ENCODE measurements at regions not wholly inside any gene's neighbourhood (a gene's known extent, or its start where the extent isn't known, plus 50 kb on each side); places are given as distances from the start of the nearest gene placed in this dataset.

DNA sequence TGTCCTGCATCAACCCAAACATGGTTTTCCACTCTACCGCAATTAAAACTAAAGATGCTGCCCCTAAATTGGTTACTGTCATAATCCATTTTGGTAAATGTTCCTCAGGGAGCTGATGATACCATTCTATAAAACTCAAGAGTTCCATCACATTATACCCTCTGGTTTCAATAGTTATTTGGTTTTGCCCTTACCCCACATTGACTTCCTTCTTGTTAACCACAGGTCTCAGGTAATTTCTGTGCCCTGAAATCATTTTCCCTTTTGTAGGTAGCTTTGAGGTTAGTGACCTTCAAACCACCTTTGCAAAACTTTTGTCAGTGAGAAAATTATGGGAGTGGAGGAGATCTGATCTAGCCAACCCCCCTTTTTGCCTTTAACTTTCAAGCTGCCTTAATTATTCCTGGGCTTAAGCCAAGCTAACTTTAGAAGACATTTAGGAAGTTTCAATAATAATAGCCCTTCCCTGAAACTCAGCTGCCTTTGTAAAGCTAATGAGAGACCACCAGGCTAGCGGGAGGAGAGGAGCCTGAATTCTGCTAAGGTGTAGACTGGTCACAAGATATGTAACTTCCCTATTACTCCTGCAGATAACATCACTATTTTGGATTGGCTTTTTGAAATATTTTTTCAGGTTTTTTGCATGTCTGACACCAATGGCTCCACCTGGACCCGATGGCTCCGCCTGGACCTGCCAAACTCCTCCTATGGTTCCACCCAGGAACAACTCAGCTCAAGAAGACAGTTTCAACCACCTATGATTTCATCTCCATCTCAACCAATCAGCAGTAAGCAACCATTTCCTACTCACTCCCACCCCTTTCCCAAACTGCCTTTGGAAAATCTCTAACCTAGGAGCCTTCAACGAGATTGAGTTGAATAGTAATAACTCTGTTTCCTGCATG, 224.9 kb downstream of the HS3ST3B1 start:
- DNase-seq: no peak

DNA sequence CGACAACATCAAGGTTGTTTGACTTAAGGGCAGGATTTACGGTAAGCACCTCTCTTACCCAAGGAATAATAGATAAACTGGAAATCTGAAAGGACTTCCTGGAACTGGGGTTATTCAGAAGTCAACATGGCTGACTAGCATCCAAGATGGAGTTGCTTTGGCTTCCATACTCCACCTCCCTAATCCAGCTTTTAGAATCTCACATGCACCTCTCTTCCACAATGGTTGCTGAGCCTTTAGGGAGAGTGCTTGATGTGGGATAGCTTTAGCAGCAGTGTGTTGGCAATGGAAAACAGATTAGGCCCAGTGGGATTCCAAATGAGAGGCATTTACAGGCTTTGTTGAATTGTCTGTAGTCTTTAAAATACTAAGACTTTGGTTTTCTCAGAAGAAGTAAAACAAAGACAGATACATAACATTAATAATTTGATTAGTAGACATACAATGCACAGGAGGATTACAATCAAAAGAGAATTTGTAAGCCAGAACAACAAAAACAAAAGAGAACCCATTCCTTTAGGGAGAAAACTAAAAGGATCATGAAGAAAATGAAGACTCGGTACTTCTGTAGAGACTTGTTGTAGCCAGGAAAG, 222.0 kb downstream of the HS3ST3B1 start:
- DNase-seq: no peak

DNA sequence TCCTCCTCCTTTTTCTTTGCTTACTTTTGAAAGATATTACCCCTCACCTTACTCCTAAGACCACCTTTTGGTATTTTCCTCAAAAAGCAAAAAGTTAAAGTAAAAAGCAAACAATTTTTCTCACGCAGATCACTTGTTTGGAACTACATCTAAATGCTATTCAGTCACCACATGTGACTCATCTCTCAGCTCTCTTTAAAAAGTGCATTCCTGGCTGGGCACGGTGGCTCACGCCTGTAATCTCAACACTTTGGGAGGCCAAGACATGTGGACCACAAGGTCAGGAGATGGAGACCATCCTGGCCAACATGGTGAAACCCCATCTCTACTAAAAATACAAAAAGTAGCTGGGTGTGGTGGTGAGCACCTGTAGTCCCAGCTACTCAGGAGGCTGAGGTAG, 218.0 kb downstream of the HS3ST3B1 start:
- DNase-seq: peak; percentile 67

DNA sequence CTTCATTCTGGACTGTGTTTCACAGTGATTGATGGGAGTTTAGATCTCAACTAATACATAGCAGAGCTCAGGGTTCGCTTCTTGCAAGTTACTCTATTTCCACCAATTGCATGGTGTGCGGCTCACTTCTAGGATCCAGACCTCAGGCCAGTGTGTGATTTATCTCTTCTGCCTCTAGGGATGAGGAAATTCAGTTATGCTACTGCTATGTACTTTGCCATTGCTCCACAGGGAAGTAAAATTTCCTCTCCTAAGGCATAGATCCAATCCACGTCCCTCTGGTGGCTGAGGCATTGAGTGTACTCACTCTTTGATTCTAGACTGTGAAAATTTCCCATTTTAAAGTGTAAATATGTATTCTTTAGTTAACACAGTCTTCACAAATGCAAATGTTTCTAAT, 214.1 kb downstream of the HS3ST3B1 start:
- DNase-seq: no peak

DNA sequence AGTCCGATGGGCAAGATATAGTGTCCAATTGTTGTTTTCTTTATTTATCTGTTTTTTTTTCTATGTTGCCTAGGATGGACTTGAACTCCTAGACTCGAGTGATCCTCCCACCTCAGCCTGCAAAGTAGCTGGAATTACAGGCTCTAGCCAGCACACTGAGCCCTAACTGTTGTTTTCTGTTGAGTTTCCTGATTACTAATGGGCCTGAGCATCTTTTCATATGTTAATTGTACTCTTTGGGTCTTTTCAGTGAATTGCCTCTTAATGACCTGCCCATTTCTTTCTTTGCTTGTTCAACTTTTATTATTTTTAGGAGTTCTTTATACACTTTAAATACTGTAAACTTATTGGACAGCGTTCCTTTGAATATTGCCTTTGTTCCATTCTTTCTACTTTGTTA, 213.0 kb downstream of the HS3ST3B1 start:
- no peak for DNase-seq

DNA sequence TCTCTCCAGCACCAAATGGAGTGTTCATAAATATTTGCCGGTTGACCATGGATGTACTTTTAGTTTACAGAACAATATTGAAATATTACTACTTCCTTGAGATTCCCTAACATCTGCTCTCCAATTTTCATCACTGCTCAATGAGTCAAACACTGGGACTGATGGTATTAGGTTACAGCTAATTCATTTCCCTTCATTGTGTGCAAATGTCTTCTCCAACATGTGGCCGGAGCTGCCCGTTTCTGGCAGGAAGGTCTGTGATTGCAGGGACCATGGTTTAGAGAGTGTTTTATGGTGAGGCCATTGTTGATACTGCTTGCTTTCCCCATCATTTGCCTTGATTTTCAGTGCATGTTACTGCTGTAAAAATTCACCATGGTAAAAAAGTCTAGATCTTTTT, 209.3 kb downstream of the HS3ST3B1 start:
- no peak for DNase-seq

DNA sequence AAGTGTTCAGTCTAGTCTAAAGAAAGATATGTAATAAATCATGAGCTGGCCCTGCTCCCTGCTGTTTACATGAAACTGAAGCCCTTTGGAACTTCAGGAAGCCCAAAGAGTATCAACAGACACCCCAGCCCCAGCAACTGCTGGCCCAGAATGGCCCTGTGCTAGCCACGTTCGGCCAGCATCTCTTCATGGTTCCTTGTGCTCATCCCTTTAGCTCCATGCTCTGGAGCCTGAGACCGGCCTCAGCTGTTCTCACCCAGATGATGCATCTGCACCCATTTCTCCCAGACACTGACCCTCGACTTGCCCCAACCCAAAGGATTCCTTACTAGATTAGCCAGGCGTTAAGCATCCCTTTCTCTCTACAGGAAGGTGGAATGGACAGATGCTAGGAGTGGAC, 207.3 kb downstream of the HS3ST3B1 start:
- no peak for DNase-seq

DNA sequence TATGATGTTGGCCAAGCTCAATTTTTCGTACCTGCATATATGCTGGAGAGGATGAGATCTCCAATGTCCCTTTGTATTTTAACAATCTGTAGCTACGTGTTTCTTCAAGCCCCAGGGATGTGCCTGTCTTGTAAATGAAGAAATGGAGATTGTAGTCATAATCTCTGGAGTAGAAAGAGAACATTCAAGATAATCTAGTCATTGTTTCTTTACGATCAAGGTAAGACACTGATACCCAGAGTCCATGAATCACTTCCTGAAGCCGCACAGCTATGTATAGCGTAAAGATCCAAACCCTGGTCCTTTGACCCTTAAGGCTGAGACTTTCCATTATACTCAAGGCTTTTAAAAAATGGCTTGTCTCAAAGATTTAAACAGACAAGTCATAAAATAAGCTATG, 205.5 kb downstream of the HS3ST3B1 start:
- no peak for DNase-seq

DNA sequence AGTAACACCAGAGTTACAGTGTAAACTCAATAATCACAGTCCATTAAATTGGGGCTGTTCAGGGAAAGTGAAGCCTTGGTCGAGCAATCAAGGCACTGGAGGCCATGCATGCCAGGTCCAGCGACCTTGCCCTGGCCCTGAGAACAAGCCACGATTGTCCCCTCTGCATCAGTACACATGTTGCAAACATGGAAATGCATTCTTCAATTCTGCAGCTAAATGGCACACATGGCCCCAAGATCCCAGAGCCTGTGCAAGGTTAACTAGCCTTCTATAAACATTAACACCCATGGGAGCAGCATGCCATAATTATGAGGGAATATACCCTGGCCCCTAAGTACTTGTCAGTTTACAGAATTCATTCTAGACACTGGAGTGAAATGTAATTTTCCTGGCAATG, 204.7 kb downstream of the HS3ST3B1 start:
- DNase-seq: no peak

DNA sequence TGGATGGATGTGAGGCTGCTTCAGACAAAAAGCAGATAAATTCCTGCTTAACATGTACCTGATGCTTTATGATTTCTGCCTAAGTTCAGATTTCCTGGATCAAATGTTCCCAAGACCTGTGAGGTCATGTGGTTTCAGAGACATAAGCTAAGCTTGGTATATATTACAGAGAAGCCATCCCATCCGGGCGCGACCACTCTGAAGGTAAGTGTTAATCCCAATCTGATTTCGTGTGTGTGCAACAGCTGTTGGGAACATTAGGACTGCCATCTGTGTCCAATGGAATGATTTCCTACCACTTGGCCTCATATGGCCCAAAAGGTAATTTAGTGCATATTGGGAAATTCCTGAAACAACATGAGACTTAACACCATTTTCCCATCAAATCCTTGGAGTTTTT, 199.1 kb downstream of the HS3ST3B1 start:
- no peak for DNase-seq

DNA sequence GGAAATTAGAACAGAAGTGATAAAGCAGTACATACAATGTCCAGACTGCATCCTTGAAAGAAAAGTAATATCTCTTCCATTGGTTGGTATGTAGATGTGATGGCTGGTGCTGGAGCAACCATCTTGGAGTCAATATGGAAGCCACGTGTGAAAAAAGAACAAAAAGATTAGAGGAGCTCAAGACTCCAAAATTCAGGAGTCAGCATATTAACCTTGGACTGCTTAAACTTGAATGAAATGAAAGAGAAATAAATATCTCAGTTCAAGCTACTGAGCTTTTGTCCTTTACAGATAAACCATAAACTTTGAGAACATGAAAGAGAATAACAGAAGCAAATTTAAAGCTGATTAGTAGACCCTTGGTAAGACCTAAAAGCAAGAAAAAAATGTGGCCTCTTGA, 197.9 kb downstream of the HS3ST3B1 start:
- DNase-seq: no peak

DNA sequence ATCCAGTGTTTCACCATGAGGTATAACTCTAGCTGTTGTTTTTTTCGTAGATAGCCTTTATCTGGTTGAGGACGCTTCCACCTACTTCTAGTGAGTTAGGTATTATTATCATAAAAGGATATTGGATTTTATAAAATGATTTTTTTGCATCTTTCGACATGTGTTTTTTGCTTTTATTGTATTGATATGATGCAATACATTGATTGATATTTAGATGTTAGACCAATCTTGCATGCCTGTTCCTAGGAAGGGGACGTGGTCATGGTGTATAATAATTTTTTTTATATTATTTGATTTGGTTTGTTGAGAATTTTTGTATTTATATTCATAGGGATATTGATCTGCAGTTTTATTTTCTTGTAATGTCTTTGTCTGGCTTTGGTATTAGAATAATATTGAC, 193.3 kb downstream of the HS3ST3B1 start:
- no peak for DNase-seq

DNA sequence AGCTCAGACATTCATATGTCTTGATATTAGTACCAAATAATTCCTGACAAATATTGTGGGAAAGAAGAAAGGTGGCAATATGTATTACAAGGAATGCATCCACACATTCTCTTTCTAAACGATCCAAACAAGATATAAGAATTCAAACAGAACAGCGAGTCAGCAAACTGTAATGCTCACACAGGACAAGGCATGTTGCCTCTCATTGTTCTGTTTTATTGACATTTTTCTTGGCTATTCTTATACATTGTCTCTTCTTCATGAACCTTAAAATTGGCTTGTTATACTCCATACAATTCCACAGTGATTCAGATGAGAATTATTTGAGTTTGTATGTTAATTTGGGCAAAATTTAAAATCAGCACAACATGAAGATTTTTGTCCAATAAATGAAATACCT, 189.1 kb downstream of the HS3ST3B1 start:
- no peak for DNase-seq

DNA sequence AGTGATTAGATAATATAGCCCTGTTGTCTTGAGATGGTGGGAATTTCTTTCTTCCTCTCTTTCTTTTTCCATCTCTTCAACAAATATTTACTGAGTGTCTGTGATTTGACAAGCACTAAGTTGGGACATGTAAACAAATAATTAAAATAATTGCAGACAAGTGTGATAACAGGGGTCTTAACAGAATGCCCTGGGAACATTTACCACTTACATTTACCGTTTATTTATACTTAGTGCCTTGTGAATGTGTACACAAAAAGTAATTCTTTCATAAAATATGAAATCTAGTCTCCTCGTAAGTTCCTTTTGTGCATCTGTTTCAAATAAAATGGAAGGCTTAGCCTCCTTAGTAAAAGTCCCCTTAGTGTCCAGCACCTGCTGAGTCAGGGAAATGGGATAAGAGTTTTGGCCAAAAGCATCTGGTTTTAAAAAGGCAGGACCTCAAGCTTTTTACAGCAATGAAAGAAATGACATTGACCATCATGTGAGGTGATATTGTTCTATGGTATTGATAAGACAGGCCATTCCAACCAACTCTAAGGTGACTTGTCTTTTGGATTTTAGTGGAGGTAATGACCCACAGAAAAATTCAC, 188.2 kb downstream of the HS3ST3B1 start:
- no peak for DNase-seq

DNA sequence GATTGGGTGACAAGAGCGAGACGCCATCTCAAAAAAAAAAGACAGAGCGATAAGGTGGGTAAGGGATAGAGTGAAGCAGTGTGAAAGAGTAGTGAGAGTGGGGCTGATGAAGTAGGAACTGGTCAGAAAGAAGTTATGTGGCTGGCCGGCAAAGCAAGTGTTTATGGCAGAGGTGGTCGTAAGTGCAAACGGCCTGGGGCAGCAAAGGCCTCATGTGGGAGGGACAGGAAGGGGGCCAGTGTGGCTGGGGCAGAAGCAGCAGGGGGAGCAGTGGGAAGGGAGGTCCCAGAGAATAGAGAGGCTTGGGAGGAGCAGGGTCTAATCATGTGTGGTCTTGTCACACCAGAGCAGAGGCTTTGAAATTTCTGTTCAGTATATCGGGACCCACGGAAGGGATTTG, 186.2 kb downstream of the HS3ST3B1 start:
- DNase-seq: no peak

DNA sequence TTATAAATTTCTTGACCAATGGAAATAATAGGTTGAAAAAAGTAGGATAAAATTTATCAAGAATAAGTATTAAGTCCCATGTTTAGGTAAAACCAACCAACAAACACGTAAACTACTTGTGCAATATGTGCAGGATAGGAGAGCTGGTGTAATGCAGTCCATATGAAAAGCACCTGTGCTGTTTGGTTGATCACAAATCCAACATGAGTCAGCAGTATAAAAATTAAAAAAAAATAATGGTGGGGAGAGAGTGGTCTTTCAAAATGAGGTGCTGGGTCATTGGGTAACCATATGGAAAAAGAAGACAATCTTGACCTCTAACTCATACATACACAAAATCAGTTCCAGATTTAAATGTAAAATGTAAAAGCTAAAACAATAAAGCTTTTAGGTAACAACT, 181.8 kb downstream of the HS3ST3B1 start:
- no peak for DNase-seq

DNA sequence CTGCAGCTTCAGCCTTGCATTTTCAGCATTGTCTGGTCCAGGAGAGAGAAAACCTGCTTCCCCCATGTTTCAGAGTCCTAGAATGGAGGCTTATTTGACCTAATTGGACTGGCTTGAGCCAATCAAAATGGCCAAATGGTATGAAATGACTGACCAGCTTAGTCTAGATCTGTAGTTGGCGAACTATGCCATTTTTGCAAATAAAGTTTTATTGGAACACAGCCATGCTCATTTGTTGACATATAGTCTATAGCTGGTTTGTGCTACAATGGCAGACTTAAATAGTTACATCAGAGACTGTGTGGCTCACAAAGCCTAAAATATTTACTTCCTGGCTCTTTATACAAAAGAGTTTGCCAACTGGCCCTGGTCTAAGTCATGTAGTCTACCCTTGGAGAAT, 180.8 kb downstream of the HS3ST3B1 start:
- no peak for DNase-seq

DNA sequence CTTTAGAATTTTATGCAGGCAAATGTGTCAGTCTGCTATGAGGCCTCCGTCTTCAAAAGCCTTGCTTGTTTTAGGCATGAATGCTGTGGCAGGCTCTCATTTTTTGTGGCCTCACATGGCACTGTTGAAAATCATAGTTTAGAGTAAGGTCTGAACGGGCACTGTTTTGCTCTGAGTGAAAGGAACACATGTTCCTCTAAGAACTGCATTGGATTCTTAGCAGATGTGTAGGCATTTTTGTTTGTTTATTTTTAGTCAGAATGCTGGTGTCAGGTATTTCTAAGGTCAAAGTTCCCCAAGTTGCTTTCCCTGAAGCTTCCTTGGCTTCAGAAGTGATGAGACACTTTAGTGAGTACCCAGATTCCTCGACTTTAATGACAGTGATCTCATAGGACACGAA, 173.7 kb downstream of the HS3ST3B1 start:
- DNase-seq: peak; percentile 54

DNA sequence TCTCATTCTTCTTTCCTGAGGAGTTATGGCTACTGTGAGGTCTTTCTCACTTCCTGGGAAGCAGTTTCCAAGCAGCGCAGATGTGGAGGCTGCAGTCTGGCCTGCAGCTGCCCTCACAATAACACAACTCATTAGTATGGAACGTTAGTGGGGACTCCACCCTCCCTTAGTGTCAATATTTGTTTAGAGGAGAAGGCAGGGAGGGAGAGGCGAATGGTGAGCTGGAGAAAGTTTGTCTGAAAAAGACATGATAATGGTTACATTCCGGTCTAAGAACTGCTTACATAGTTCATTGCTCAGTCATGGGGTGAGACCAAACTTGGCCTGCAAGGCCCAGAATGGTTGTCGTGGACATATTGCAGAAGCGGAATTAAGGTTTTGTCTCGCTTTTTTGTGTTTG, 170.2 kb downstream of the HS3ST3B1 start:
- DNase-seq: peak; percentile 90

DNA sequence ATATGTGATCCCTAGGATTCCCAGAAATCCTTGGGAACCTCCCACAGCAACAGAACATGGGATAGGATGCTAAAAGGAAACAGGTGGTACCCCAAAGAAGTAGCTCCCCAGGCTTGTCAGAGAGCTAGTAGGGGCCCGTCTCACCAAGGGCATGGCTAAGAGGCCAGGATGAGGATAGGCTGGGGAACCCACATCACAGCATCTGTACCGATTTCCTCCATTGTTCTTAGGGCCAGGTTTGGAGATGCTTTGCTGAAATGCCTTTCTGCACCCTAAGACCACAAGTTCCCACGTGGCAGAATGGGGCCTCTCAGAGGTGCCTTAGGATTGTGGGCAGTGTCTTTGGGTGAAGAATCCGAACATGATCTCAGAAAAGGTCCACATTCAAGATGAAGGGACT, 169.5 kb downstream of the HS3ST3B1 start:
- DNase-seq: no peak

DNA sequence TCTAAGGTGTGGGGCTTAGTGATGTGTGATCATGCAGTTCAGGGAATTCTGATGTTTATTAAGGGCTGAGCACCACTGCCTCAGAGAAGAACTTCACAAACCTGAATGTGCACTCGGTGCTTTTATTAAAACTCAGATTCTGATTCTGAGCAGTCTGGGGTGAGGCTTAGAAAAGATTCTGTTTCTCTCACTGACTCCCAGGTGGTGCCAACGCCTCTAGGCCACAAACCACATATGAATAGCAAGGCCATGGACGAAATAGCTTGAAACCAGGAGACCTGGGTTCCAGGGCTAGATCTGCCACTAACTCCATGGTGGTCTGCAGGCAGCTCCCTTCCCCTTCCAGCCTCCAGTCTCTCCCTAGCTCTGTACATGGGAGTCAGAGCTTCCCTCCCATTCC, 169.1 kb downstream of the HS3ST3B1 start:
- DNase-seq: no peak

DNA sequence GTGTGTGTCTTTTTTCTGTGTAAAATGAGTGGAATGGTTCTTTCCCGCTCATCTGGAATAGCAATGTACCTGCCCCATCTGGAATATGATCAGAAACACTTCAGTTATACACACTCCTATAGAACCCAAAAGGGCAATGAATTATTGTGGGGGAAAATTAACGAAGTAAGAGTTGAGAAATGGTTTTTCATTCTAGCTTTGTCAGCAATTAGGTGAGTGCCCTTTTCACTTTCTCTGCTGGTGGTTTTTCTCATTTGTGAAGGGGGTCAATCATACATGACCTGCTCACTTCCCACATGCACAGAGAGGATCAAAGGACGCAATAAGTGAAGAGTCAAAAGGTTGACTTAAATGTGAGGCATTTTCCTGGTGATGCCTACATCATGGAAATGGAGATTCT, 168.0 kb downstream of the HS3ST3B1 start:
- no peak for DNase-seq

DNA sequence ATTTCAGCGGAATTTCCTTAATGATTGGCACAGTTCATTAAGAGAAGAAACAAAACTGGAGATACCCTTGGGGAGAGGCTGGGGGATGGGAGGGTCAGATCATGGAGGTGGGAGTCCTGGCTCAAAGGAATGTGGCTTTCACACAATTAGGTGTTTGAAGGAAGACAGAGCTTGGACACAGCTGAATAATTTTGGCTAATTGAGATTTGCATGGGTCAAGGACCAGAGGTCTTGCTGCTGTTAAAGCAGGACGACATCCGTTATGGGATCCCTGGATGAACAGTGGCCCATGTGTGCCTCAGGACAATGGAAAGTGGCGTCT, 160.3 kb downstream of the HS3ST3B1 start:
- DNase-seq: no peak

DNA sequence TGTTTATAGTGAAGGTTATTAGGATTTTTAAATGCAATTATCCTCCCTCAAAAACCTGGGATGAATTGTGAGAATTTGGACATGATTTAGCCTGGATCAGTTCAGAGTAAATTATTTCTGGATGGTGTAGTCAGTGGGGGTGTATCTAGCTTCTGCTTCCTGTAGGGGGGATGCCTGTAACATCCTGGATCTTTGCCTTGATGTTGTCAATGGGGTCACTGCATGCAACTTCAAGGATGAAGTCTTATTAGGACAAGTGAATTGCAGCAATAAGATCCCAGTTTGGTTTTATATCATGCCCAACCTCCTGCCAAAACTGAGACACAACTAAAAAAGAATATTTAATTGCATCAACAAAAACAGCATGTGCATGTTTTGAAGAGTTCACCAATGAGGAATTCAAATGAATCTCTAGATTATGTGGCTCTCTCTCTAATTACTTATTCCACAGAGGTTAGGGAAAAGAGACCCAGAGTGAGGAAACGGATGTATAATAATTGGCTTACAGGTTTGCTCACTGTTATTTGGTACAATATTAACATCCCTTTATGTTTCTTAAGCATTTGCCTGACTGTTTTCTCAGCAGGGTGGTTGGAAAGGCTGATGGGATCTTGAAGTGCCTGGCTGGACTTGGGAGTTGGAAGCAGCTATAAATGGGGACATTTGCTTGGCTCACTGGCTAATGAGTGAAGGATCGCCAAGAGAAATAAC, 159.8 kb downstream of the HS3ST3B1 start:
- no peak for DNase-seq
